PFSK-1 (cell line): ENCODE measurements at regions not wholly inside any gene's neighbourhood (a gene's known extent, or its start where the extent isn't known, plus 50 kb on each side); places are given as distances from the start of the nearest gene placed in this dataset.

Experiments
- FOXP2 ChIP-seq: optimal IDR thresholded peaks from 2 replicates; pipeline ENCODE3; 2011; ENCODE audit warnings: borderline replicate concordance, control low read depth, inconsistent platforms; ENCODE audit not compliant: insufficient read depth; ENCODE audit errors: extremely low read length, extremely low read depth
- POLR2AphosphoS5 ChIP-seq: IDR thresholded peaks from 2 replicates; pipeline ENCODE4 v1.6.1; 2012; ENCODE audit warnings: low read depth, mild to moderate bottlenecking, control low read depth, low read length, moderate library complexity
- REST ChIP-seq, 2 experiments: IDR thresholded peaks; 2 replicates each; pipeline versions ENCODE4 v1.6.1 to v1.8.0; 2011 to 2012; ENCODE audit warnings: low read depth in 2 of 2, low read length in 2 of 2, control low read depth in 1 of 2, inconsistent platforms in 1 of 2, mild to moderate bottlenecking in 1 of 2, moderate library complexity in 1 of 2; ENCODE audit not compliant: insufficient read depth in 1 of 2
- SIN3A ChIP-seq: IDR thresholded peaks from 2 replicates; pipeline ENCODE4 v1.6.1; 2012; ENCODE audit warnings: mild to moderate bottlenecking, low read length, moderate library complexity, borderline replicate concordance; ENCODE audit not compliant: insufficient read depth
- TAF1 ChIP-seq: IDR thresholded peaks from 2 replicates; pipeline ENCODE4 v1.6.1; 2012; ENCODE audit warnings: low read length, control low read depth, borderline replicate concordance; ENCODE audit not compliant: insufficient read depth

- TF ChIP-seq FOXP2 = no peak
- no peak for TF ChIP-seq SIN3A
- TF ChIP-seq REST (IDR thresholded peaks at IDR 0.05; ENCODE audit: insufficient read depth in 1 of 2, low read depth in 2 of 2, low read length in 2 of 2) = no peak
- TF ChIP-seq POLR2AphosphoS5 = no peak
- TF ChIP-seq TAF1 = no peak
Observed at GRCh38 chr10:108797573-108797972, 1125.7 kb downstream of the XPNPEP1 start.

GRCh38 chr10:108791794-108792474 lies 1131.4 kb downstream of the XPNPEP1 start:
- no peak for TF ChIP-seq SIN3A

GRCh38 chr10:108791030-108791429 lies 1132.3 kb downstream of the XPNPEP1 start:
- TF ChIP-seq FOXP2 (no peak), SIN3A (no peak), POLR2AphosphoS5 (no peak), REST (IDR thresholded peaks at IDR 0.05; ENCODE audit: insufficient read depth in 1 of 2, low read depth in 2 of 2, low read length in 2 of 2) (no peak), TAF1 (no peak)

- TF ChIP-seq FOXP2 (no peak), POLR2AphosphoS5 (no peak), REST (IDR thresholded peaks at IDR 0.05; ENCODE audit: insufficient read depth in 1 of 2, low read depth in 2 of 2, low read length in 2 of 2) (no peak), TAF1 (no peak), SIN3A (no peak)
Observed at GRCh38 chr10:108789919-108790318, 1133.4 kb downstream of the XPNPEP1 start.

GRCh38 chr10:108789336-108789735 lies 1134.0 kb downstream of the XPNPEP1 start:
- TF ChIP-seq FOXP2 = no peak
- no peak for TF ChIP-seq POLR2AphosphoS5
- TF ChIP-seq TAF1 = no peak
- no peak for TF ChIP-seq SIN3A
- TF ChIP-seq REST (IDR thresholded peaks at IDR 0.05; ENCODE audit: insufficient read depth in 1 of 2, low read depth in 2 of 2, low read length in 2 of 2) = no peak
